GM23338 (cell line): ENCODE measurements at regions not wholly inside any gene's neighbourhood (a gene's known extent, or its start where the extent isn't known, plus 50 kb on each side); places are given as distances from the start of the nearest gene placed in this dataset.

Experiments
- ATAC-seq: fragments of 200-7000 bp; cut with Tn5 transposase; 3 replicates; pipeline ENCODE4 v1.9.1; 2020
- DNase-seq: peaks from one replicate; pipeline ENCODE4 v3.0.0-alpha.2; 2015; ENCODE audit warnings: low spot score
- H2AFZ ChIP-seq: fragments of 200-600 bp; sonication (generic); 2 replicates; pipeline ENCODE4 v1.8.0; 2016; ENCODE audit warnings: antibody characterized with exemption, mild to moderate bottlenecking, moderate library complexity
- H3F3A ChIP-seq: fragments of 200-600 bp; sonication (generic); replicated peaks from 2 replicates; pipeline ENCODE4 v1.8.0; 2017; ENCODE audit warnings: antibody characterized with exemption, mixed run types, low read depth
- H3K27ac ChIP-seq: fragments of 200-600 bp; sonication (generic); 2 replicates; pipeline ENCODE4 v1.6.1; 2016; ENCODE audit warnings: low read depth
- H3K27me3 ChIP-seq: fragments of 200-600 bp; sonication (generic); 2 replicates; pipeline ENCODE4 v1.8.0; 2016; ENCODE audit warnings: mild to moderate bottlenecking, mixed run types, moderate library complexity; ENCODE audit not compliant: insufficient read depth
- H3K36me3 ChIP-seq: fragments of 200-600 bp; sonication (generic); 2 replicates; pipeline ENCODE4 v1.8.0; 2016; ENCODE audit warnings: mild to moderate bottlenecking; ENCODE audit not compliant: insufficient read depth
- H3K4me1 ChIP-seq: fragments of 200-600 bp; sonication (generic); 2 replicates; pipeline ENCODE4 v1.8.0; 2016; ENCODE audit warnings: mild to moderate bottlenecking, moderate library complexity; ENCODE audit not compliant: insufficient read depth
- H3K4me2 ChIP-seq: fragments of 200-600 bp; sonication (generic); 2 replicates; pipeline ENCODE4 v1.7.1; 2017; ENCODE audit warnings: mixed run types
- H3K4me3 ChIP-seq: fragments of 200-600 bp; sonication (generic); 2 replicates; pipeline ENCODE4 v1.6.1; 2016; ENCODE audit warnings: mixed run types
- H3K79me2 ChIP-seq: fragments of 200-600 bp; sonication (generic); replicated peaks from 2 replicates; pipeline ENCODE4 v1.8.0; 2017; ENCODE audit warnings: mild to moderate bottlenecking; ENCODE audit not compliant: insufficient read depth
- H3K9me2 ChIP-seq: fragments of 200-600 bp; sonication (generic); 2 replicates; pipeline ENCODE4 v1.8.0; 2017; ENCODE audit not compliant: insufficient read depth
- H4K20me1 ChIP-seq: fragments of 200-600 bp; sonication (generic); replicated peaks from 2 replicates; pipeline ENCODE4 v1.8.0; 2017; ENCODE audit warnings: mild to moderate bottlenecking; ENCODE audit not compliant: insufficient read depth
- H3K27ac Mint-ChIP-seq: 2 replicates; pipeline ENCODE4 v1.8.0; 2020; ENCODE audit warnings: inconsistent platforms, mild to moderate bottlenecking, moderate library complexity, mixed read lengths
- H3K27me3 Mint-ChIP-seq: 3 replicates; pipeline ENCODE4 v1.8.0; 2022; ENCODE audit warnings: low read depth, mild to moderate bottlenecking, moderate library complexity, mixed read lengths, inconsistent platforms; ENCODE audit not compliant: insufficient read depth, poor library complexity
- H3K36me3 Mint-ChIP-seq: 3 replicates; pipeline ENCODE4 v1.8.0; 2021; ENCODE audit warnings: low read depth, mild to moderate bottlenecking, inconsistent platforms, moderate library complexity, mixed read lengths
- H3K4me1 Mint-ChIP-seq: 3 replicates; pipeline ENCODE4 v1.8.0; 2020; ENCODE audit warnings: mild to moderate bottlenecking, inconsistent platforms, mixed read lengths
- H3K4me3 Mint-ChIP-seq: 3 replicates; pipeline ENCODE4 v1.8.0; 2021; ENCODE audit warnings: moderate library complexity, mild to moderate bottlenecking, inconsistent platforms, mixed read lengths
- H3K9me3 Mint-ChIP-seq: 3 replicates; pipeline ENCODE4 v1.8.0; 2020; ENCODE audit warnings: moderate library complexity, mild to moderate bottlenecking, inconsistent platforms, mixed read lengths
- CREB1 ChIP-seq: fragments of 250-450 bp; sonication (Bioruptor Pico); IDR thresholded peaks from 2 replicates; pipeline ENCODE4 v1.5.0; 2020; ENCODE audit warnings: low read depth, mild to moderate bottlenecking, moderate library complexity
- EZH2 ChIP-seq: fragments of 200-600 bp; sonication (generic); IDR thresholded peaks from one replicate; pipeline ENCODE4 v1.8.0; 2017; ENCODE audit warnings: antibody characterized with exemption, mild to moderate bottlenecking, low read depth; ENCODE audit not compliant: unreplicated experiment
- EZH2phosphoT487 ChIP-seq: fragments of 200-600 bp; sonication (generic); IDR thresholded peaks from one replicate; pipeline ENCODE4 v1.8.1; 2018; ENCODE audit warnings: antibody characterized with exemption; ENCODE audit not compliant: unreplicated experiment
- JUNB ChIP-seq: IDR thresholded peaks from one replicate; pipeline ENCODE4 v1.6.1; 2016; ENCODE audit warnings: antibody characterized with exemption; ENCODE audit not compliant: unreplicated experiment
- POLR2AphosphoS5 ChIP-seq: IDR thresholded peaks from 2 replicates; pipeline ENCODE4 v1.6.1; 2016; ENCODE audit warnings: antibody characterized with exemption, low read depth
- STAT1 ChIP-seq: IDR thresholded peaks from one replicate; pipeline ENCODE4 v1.6.1; 2016; ENCODE audit warnings: antibody characterized with exemption; ENCODE audit not compliant: unreplicated experiment
- ZNF114 ChIP-seq: fragments of 250-450 bp; sonication (Bioruptor Pico); IDR thresholded peaks from 2 replicates; pipeline ENCODE4 v1.5.0; 2020; ENCODE audit warnings: mild to moderate bottlenecking, moderate library complexity
- ZNF331 ChIP-seq: fragments of 250-450 bp; sonication (Bioruptor Pico); IDR thresholded peaks from 2 replicates; pipeline ENCODE4 v1.5.0; 2020; ENCODE audit warnings: low read depth, mild to moderate bottlenecking, moderate library complexity
- TF ChIP-seq, protein P1 (sequence below): IDR thresholded peaks from one replicate; pipeline ENCODE4 v1.6.1; 2018; ENCODE audit warnings: antibody characterized with exemption; ENCODE audit not compliant: unreplicated experiment
- TF ChIP-seq, protein P2 (sequence below), 2 experiments: fragments of 200-600 bp in 1 of 2; sonication (generic) in 1 of 2; conservative IDR thresholded peaks; 2 replicates each; pipeline versions ENCODE4 v1.5.1 to v1.6.1; 2016 to 2017; ENCODE audit warnings: antibody characterized with exemption in 2 of 2, low read depth in 2 of 2, mild to moderate bottlenecking in 2 of 2, moderate library complexity in 1 of 2
- TF ChIP-seq, protein P3 (sequence below): IDR thresholded peaks from 2 replicates; pipeline ENCODE4 v1.6.1; 2016; ENCODE audit warnings: antibody characterized with exemption

DNA sequence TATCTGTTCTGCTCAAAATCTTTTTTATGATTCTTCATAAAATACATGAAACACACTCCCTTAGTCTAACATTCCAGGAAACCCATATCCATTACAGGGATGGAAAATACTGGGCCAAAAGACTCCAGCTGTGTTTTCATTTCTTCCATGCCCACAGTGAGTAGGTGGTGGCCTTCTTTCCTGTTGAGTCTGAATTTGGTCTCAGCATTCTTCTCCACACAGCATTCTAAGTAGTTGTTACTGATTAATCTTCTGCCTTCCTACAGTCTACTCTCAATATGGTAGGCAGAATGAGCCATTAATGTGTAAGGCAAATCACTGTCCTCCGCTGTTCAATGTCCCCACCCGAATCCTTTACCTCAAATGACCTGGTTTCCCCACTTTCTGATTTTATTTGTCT is 370.6 kb upstream of the RPS6KA3 start (continued):
- no peak for TF ChIP-seq EZH2
- TF ChIP-seq CREB1 (CRISPR knock-in tag), result no peak
- no peak for TF ChIP-seq STAT1
- no peak for TF ChIP-seq ZNF114 (CRISPR knock-in tag)
- no peak for TF ChIP-seq JUNB
- TF ChIP-seq, protein P1, sequence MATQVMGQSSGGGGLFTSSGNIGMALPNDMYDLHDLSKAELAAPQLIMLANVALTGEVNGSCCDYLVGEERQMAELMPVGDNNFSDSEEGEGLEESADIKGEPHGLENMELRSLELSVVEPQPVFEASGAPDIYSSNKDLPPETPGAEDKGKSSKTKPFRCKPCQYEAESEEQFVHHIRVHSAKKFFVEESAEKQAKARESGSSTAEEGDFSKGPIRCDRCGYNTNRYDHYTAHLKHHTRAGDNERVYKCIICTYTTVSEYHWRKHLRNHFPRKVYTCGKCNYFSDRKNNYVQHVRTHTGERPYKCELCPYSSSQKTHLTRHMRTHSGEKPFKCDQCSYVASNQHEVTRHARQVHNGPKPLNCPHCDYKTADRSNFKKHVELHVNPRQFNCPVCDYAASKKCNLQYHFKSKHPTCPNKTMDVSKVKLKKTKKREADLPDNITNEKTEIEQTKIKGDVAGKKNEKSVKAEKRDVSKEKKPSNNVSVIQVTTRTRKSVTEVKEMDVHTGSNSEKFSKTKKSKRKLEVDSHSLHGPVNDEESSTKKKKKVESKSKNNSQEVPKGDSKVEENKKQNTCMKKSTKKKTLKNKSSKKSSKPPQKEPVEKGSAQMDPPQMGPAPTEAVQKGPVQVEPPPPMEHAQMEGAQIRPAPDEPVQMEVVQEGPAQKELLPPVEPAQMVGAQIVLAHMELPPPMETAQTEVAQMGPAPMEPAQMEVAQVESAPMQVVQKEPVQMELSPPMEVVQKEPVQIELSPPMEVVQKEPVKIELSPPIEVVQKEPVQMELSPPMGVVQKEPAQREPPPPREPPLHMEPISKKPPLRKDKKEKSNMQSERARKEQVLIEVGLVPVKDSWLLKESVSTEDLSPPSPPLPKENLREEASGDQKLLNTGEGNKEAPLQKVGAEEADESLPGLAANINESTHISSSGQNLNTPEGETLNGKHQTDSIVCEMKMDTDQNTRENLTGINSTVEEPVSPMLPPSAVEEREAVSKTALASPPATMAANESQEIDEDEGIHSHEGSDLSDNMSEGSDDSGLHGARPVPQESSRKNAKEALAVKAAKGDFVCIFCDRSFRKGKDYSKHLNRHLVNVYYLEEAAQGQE, result no peak
- no peak for TF ChIP-seq POLR2AphosphoS5
- TF ChIP-seq, protein P2, sequence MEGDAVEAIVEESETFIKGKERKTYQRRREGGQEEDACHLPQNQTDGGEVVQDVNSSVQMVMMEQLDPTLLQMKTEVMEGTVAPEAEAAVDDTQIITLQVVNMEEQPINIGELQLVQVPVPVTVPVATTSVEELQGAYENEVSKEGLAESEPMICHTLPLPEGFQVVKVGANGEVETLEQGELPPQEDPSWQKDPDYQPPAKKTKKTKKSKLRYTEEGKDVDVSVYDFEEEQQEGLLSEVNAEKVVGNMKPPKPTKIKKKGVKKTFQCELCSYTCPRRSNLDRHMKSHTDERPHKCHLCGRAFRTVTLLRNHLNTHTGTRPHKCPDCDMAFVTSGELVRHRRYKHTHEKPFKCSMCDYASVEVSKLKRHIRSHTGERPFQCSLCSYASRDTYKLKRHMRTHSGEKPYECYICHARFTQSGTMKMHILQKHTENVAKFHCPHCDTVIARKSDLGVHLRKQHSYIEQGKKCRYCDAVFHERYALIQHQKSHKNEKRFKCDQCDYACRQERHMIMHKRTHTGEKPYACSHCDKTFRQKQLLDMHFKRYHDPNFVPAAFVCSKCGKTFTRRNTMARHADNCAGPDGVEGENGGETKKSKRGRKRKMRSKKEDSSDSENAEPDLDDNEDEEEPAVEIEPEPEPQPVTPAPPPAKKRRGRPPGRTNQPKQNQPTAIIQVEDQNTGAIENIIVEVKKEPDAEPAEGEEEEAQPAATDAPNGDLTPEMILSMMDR (conservative IDR thresholded peaks at IDR 0.05; ENCODE audit: low read depth in 2 of 2), result no peak

DNA sequence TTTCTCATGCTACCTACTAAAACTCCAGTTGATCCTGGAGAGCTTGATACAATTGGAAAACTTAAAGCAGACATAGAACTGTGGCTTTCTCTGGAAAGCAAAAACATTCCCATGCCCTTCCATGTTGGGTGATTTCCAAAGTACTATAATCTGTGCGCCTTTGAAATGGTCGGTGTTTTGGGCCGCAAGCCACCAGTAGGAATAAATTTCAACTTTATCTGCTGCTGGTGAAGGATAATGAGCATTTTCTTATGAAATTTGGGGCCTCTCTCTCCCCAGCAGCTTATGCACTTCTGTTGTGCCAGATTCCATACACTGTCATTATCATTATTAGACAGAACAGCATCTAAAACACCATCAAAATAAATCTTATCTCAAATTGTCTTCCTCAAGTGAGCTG is 366.7 kb upstream of the RPS6KA3 start:
- H3K4me1 Mint-ChIP-seq, result no peaks in the 10 kb centered on the region
- no peaks in the 10 kb centered on the region for H3K36me3 Mint-ChIP-seq
- TF ChIP-seq ZNF331 (CRISPR knock-in tag), result no peak
- TF ChIP-seq JUNB, result no peak
- no peak for TF ChIP-seq ZNF114 (CRISPR knock-in tag)
- TF ChIP-seq CREB1 (CRISPR knock-in tag), result no peak
- TF ChIP-seq EZH2phosphoT487, result no peak
- TF ChIP-seq, protein P1, result no peak
- TF ChIP-seq, protein P2 (conservative IDR thresholded peaks at IDR 0.05; ENCODE audit: low read depth in 2 of 2), result no peak
- TF ChIP-seq, protein P3, sequence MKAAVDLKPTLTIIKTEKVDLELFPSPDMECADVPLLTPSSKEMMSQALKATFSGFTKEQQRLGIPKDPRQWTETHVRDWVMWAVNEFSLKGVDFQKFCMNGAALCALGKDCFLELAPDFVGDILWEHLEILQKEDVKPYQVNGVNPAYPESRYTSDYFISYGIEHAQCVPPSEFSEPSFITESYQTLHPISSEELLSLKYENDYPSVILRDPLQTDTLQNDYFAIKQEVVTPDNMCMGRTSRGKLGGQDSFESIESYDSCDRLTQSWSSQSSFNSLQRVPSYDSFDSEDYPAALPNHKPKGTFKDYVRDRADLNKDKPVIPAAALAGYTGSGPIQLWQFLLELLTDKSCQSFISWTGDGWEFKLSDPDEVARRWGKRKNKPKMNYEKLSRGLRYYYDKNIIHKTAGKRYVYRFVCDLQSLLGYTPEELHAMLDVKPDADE, result no peak
- no peak for TF ChIP-seq EZH2

More for the DNA sequence above, 366.7 kb upstream of the RPS6KA3 start:
- H3K4me2 ChIP-seq, result no peak overlapping the region
- no peak overlapping the region for H3K27ac ChIP-seq
- no peaks in the 10 kb centered on the region for H4K20me1 ChIP-seq
- no peak overlapping the region for H3K4me3 ChIP-seq
- H3K36me3 ChIP-seq, result no peaks in the 10 kb centered on the region
- H3K9me2 ChIP-seq, result no peaks in the 10 kb centered on the region
- Mint-ChIP-seq H3K27me3 (no peaks in the 10 kb centered on the region), H3K9me3 (no peaks in the 10 kb centered on the region), H3K27ac (no peak overlapping the region), H3K4me3 (no peak overlapping the region)
- H2AFZ ChIP-seq, result no peak overlapping the region
- H3K27me3 ChIP-seq, result no peaks in the 10 kb centered on the region
- no peaks in the 10 kb centered on the region for H3K4me1 ChIP-seq
- no peaks in the 10 kb centered on the region for H3K79me2 ChIP-seq
- no peak for ATAC-seq
- no peaks in the 10 kb centered on the region for H3F3A ChIP-seq
- no peak for DNase-seq
